IPS-18a (cell line): ENCODE measurements at regions not wholly inside any gene's neighbourhood (a gene's known extent, or its start where the extent isn't known, plus 50 kb on each side); places are given as distances from the start of the nearest gene placed in this dataset.

Source experiments
- H3K27ac ChIP-seq: one replicate; pipeline ENCODE4 v1.5.1; 2013; ENCODE audit warnings: low read length
- H3K27me3 ChIP-seq: one replicate; pipeline ENCODE4 v1.6.1; 2013; ENCODE audit warnings: mild to moderate bottlenecking, low read length; ENCODE audit not compliant: control insufficient read depth, insufficient read depth
- H3K36me3 ChIP-seq: one replicate; pipeline ENCODE4 v1.6.1; 2013; ENCODE audit warnings: low read depth, low read length; ENCODE audit not compliant: control insufficient read depth
- H3K4me1 ChIP-seq: one replicate; pipeline ENCODE4 v1.6.1; 2013; ENCODE audit warnings: low read depth, low read length; ENCODE audit not compliant: control insufficient read depth
- H3K4me3 ChIP-seq: one replicate; pipeline ENCODE4 v1.5.1; 2013; ENCODE audit warnings: low read length
- H3K9ac ChIP-seq: one replicate; pipeline ENCODE4 v1.6.1; 2013; ENCODE audit warnings: mild to moderate bottlenecking, low read length, moderate library complexity
- H3K9me3 ChIP-seq: one replicate; pipeline ENCODE4 v1.6.1; 2013; ENCODE audit warnings: low read depth, low read length; ENCODE audit not compliant: control insufficient read depth

DNA sequence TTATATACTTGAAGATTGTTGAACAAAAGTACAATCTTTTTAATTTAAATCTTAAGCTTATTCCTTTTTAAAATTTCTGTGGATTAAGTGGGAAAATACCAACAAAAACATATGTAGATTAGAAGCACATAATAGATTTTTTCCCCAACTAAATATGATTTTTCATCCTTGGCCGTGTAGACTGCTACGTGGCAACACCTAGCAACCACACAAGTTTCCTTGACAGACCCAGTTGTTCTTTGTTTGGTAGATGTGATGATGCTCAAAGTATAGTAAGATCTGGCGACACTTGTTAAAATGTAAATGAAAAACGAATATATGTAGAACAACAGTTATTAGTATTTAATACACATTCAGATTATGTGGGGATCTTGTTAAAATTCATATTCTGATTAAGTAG lies 271.0 kb upstream of the ROBO2 start:
- H3K4me3 ChIP-seq: no peak overlapping the region

DNA sequence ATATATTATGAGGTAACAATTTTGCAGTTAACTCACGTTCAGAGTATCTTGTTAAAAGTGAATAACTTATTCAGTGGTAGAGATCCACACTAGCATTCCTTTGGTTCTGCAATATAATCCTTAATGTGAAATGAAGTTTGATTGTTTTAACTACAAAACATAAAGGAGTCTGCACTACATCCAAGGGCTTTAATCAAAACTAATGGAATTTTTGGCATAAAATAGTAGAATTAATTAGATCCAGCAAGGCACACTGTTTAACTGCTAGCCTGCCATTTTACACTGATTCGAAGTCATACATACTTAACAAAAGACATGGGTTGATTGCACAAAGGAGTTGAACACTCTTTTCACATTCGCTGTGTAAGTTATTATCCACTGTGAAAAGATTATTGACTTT lies 263.0 kb upstream of the ROBO2 start:
- Histone ChIP-seq H3K4me3 (no peak overlapping the region), H3K27ac (no peak overlapping the region), H3K36me3 (no peaks in the 10 kb centered on the region), H3K27me3 (no peaks in the 10 kb centered on the region), H3K4me1 (no peaks in the 10 kb centered on the region), H3K9ac (no peak overlapping the region), H3K9me3 (peaks cover 5% of the 10 kb centered on the region)

More for the DNA sequence above, 271.0 kb upstream of the ROBO2 start:
- Histone ChIP-seq H3K9me3 (no peaks in the 10 kb centered on the region), H3K9ac (no peak overlapping the region), H3K27ac (no peak overlapping the region), H3K27me3 (no peaks in the 10 kb centered on the region), H3K4me1 (no peaks in the 10 kb centered on the region), H3K36me3 (no peaks in the 10 kb centered on the region)

DNA sequence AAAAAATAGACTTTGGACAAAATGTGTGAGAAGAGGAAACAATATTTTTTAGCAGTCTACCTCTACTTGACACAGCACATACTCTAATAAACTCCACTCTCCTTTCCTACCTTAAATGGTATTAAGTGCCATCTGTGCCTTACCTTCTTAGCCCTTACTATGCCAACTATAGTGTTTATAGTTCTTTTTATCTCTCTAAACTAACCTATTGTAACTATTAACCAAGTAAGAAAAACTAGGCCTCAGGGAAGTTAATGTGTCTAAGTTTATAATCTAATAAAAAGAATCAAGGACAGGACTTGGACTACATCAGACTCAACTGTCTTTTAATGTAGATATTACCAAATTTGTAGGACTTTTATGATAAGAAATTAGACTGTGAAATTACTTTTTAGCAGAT lies 251.7 kb upstream of the ROBO2 start:
- no peaks in the 10 kb centered on the region for H3K36me3 ChIP-seq
- no peak overlapping the region for H3K4me3 ChIP-seq
- H3K27ac ChIP-seq: no peak overlapping the region
- no peaks in the 10 kb centered on the region for H3K9me3 ChIP-seq
- no peak overlapping the region for H3K9ac ChIP-seq
- no peaks in the 10 kb centered on the region for H3K27me3 ChIP-seq
- H3K4me1 ChIP-seq: no peaks in the 10 kb centered on the region

DNA sequence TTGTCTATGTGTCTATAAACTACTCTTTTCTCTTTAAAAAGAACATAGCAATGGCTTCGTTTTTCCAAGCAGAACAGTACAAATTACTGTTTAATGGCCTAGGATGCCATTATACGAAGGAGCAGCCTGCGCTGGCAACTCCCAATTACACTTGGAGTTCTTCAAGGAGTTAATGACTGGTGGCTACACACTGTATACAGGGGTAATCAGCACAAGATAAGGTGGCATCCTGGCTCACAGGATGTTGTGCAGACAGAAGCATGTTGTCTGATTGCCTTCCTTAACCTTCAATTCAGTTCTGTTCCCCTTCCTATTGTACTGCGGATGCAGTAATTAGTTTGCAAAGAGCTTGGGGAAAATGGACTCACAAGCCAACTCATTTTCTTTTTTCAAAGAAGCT lies 250.7 kb upstream of the ROBO2 start:
- no peaks in the 10 kb centered on the region for H3K4me1 ChIP-seq
- H3K9me3 ChIP-seq: no peaks in the 10 kb centered on the region
- H3K27me3 ChIP-seq: no peaks in the 10 kb centered on the region
- H3K9ac ChIP-seq: no peak overlapping the region
- H3K27ac ChIP-seq: no peak overlapping the region
- H3K4me3 ChIP-seq: no peak overlapping the region
- no peaks in the 10 kb centered on the region for H3K36me3 ChIP-seq

DNA sequence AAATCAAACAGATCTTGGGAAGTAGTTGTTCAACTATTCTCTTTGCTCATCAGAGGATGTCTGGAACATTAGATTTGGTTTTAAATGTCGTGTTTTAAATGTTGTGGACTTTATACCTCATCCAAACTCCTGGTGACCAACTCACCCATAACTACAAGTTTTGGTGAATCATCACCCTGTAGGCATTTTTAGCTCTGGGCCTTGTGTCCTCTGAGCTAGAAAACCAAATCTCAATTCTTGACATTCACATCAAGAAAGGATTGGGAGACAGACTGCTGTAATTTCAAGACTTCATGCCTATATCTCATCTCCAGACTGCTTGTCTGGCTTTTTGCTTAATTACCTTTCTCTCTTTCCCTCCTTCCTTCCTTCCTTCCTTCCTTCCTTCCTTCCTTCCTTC lies 228.5 kb upstream of the ROBO2 start:
- no peaks in the 10 kb centered on the region for H3K27me3 ChIP-seq
- no peak overlapping the region for H3K27ac ChIP-seq
- H3K4me3 ChIP-seq: no peak overlapping the region
- no peaks in the 10 kb centered on the region for H3K4me1 ChIP-seq
- no peak overlapping the region for H3K9ac ChIP-seq
- H3K9me3 ChIP-seq: no peaks in the 10 kb centered on the region
- no peaks in the 10 kb centered on the region for H3K36me3 ChIP-seq

DNA sequence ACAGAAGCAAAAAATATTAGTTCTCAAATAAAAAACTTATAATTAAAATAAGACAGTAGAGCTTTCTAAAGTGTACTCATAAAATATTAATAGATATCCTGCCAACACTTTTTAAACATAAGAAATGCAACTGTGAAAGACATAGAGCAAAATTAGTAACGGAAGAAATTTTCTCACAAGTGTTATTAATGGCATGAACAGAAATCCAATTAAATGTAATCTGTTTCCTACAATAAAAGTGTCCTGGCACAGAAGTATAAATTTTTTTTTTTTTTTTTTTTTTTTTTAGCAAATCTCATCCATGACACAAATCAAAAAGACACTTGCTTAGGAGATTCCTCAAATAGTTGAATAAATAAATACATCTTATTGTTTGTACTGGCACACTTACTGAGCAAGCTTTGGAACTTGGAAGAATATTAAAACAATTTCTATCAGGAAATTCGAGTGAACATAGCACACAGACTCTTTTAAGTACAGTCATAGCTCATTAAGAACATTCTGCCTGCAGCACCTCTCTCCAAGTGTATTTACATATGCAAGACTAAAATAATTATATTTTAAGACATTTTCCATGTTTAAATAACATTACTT lies 227.2 kb upstream of the ROBO2 start:
- H3K36me3 ChIP-seq: no peaks in the 10 kb centered on the region
- H3K27me3 ChIP-seq: no peaks in the 10 kb centered on the region
- no peak overlapping the region for H3K4me3 ChIP-seq
- no peak overlapping the region for H3K9ac ChIP-seq
- no peaks in the 10 kb centered on the region for H3K4me1 ChIP-seq
- no peak overlapping the region for H3K27ac ChIP-seq
- H3K9me3 ChIP-seq: no peaks in the 10 kb centered on the region

DNA sequence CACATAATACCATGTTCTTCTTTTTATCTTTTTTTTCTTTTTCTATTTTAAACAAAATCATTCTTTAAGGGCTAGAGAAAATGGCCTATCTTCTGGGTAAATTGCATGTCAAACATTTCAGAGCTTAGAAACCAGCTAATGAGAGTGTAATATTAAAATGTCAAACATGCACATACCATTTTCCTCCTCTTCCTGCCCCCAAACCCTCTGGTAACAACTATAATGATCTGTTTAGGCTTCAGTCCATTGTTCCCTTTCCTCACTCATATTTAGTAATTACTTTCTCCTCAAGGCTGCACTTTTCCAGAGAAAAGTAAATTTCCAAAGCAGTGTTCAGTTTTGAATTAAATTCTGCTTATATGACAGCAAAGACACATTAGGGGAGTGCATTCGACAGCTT lies 224.3 kb upstream of the ROBO2 start:
- no peak overlapping the region for H3K4me3 ChIP-seq
- no peaks in the 10 kb centered on the region for H3K9me3 ChIP-seq
- no peaks in the 10 kb centered on the region for H3K36me3 ChIP-seq
- H3K27me3 ChIP-seq: no peaks in the 10 kb centered on the region
- H3K4me1 ChIP-seq: no peaks in the 10 kb centered on the region
- H3K9ac ChIP-seq: no peak overlapping the region
- H3K27ac ChIP-seq: no peak overlapping the region

DNA sequence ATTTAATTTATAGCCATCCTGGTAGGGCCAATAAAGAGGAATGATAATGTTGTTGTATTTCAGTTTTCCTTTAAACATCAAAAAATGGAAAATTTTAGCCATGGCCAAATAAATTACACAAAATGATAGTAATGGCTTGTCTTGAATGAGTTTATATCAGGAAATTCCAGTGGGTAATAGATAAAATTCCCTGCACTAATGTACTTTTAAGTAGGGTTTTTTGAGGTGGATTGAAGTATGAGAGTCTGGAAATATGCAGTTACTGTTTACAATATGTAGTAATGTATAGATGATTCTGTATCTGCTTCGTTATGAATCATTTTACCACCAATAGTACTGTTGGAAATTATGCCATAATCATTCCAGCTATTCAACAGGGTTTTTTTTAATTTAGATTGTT lies 219.4 kb upstream of the ROBO2 start:
- no peak overlapping the region for H3K9ac ChIP-seq
- no peaks in the 10 kb centered on the region for H3K36me3 ChIP-seq
- no peaks in the 10 kb centered on the region for H3K9me3 ChIP-seq
- H3K4me3 ChIP-seq: no peak overlapping the region
- H3K27me3 ChIP-seq: no peaks in the 10 kb centered on the region
- no peaks in the 10 kb centered on the region for H3K4me1 ChIP-seq
- H3K27ac ChIP-seq: no peak overlapping the region

DNA sequence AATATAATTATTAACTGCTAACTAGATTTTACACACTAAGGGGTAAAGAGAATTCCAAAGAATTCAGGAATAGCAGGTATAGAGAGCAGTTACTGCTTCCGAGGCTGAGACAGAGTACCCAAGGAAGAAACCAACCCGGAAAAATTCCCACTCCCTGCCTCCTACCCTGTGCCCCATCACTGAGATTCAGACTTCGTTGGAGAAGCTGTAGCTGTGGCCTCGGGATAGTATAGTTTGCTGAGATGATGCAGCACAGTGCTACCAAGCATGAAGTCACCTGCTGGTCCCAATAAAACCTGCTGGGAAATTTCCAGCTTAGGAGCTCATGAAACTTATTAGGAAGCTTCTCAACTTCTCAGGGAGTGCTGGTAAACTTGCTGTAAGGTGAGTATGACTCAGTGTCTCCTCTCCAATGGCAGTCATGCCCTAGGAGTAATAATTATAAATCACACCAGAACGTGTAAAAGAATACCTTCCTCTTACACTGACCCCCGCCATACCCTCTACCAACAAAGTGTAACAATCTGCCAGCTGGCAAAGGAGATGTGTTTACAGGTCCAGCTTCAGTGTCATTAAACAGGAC lies 215.2 kb upstream of the ROBO2 start:
- Histone ChIP-seq H3K36me3 (no peaks in the 10 kb centered on the region), H3K27ac (no peak overlapping the region), H3K9me3 (no peaks in the 10 kb centered on the region), H3K9ac (no peak overlapping the region), H3K4me1 (peaks cover 3% of the 10 kb centered on the region), H3K27me3 (no peaks in the 10 kb centered on the region), H3K4me3 (no peak overlapping the region)

DNA sequence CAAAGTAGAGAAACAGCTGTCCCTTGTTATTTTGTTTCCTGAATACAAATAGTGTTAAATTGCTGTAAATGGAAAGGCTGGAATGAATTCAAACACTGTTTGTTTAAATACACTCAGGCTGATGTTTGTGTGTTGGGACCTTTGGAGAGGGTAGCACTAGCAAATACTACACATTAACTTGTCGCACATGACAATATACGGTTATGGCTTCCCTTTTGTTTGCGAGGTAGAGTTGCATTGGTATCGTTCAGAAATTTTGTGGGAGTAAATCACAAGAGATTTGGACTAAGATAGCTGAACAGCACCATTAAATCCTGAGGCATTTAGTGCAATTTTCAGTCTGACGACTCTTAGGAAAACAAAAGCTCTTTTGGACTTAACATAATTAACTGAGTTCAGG lies 213.0 kb upstream of the ROBO2 start:
- Histone ChIP-seq H3K9me3 (no peaks in the 10 kb centered on the region), H3K36me3 (no peaks in the 10 kb centered on the region), H3K4me3 (no peak overlapping the region), H3K27ac (no peak overlapping the region), H3K27me3 (no peaks in the 10 kb centered on the region), H3K4me1 (peaks cover 3% of the 10 kb centered on the region), H3K9ac (no peak overlapping the region)

DNA sequence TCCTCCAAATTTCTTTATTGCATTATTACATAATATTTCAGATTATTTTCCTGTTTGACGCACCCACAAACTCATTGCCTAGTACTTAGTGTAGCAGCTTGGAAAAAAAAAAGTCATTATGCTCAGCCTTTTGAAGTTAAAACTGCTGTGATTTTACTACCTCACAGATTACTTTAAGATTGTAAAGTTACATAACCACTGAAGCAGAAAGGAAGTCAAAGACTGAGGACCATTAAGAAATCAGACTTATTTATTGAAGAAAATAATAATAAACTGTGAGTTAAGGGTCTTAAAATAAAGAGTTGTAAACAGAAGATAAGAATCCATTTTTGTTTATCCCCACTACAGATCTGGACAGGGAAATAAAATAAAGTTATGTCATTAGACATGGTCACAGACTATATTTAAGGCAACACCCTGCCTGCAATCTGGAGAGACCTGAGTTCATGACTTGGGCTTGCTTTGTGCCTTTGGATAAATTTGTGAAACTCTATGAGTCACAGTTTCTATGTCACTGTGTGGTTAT lies 212.1 kb upstream of the ROBO2 start:
- Histone ChIP-seq H3K9ac (no peak overlapping the region), H3K9me3 (no peaks in the 10 kb centered on the region), H3K27me3 (no peaks in the 10 kb centered on the region), H3K36me3 (no peaks in the 10 kb centered on the region), H3K4me3 (no peak overlapping the region), H3K27ac (no peak overlapping the region), H3K4me1 (peaks cover 3% of the 10 kb centered on the region)

DNA sequence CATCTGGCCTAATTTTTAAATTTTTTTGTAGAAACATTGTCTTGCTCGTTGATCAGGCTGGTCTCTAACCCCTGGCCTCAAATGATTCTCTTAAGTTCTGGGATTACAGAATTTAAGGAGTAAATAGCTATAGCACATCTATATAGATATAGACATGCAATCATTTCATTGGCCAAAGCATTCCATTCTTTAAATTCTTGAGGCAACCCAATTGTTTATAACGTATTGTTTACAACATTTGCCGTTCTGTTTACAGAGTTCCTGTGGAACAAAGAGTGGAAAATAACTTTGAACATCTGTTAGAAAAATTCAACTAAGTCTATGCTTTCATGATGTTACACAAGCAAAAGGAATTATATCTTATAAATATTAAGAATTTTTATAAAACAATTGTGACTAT lies 205.2 kb upstream of the ROBO2 start:
- no peak overlapping the region for H3K4me3 ChIP-seq
- H3K9me3 ChIP-seq: no peaks in the 10 kb centered on the region
- H3K27ac ChIP-seq: no peak overlapping the region
- no peaks in the 10 kb centered on the region for H3K36me3 ChIP-seq
- no peak overlapping the region for H3K9ac ChIP-seq
- H3K27me3 ChIP-seq: no peaks in the 10 kb centered on the region
- no peaks in the 10 kb centered on the region for H3K4me1 ChIP-seq
